CD4-positive, alpha-beta T cell treated with Interleukin-4 for 4 hours (primary cell): ENCODE measurements at regions not wholly inside any gene's neighbourhood (a gene's known extent, or its start where the extent isn't known, plus 50 kb on each side); places are given as distances from the start of the nearest gene placed in this dataset.
"Not testable (repeated sequence)": the region's sequence is repeated elsewhere in the genome, so short reads cannot be mapped to it uniquely, and the experiment has no call there.

Source experiments
- DNase-seq: peaks from one replicate; pipeline ENCODE4 v3.0.0-alpha.2; 2020

GRCh38 chr4:64001229-64001898 is 407.9 kb downstream of the TECRL start:
- DNase-seq: no peak

- DNase-seq: no peak
Measured at GRCh38 chr4:64000241-64000640, 409.0 kb downstream of the TECRL start.

GRCh38 chr4:63986253-63986652 is 423.0 kb downstream of the TECRL start:
- DNase-seq: no peak

- DNase-seq: no peak
Measured at GRCh38 chr4:63983224-63983623, 426.0 kb downstream of the TECRL start.

GRCh38 chr4:63965875-63966274 is 443.4 kb downstream of the TECRL start:
- no peak for DNase-seq

GRCh38 chr4:63942706-63943286 is 466.5 kb downstream of the TECRL start:
- DNase-seq: not testable (repeated sequence)

GRCh38 chr4:63937961-63938360 is 471.3 kb downstream of the TECRL start:
- no peak for DNase-seq

- no peak for DNase-seq
Measured at GRCh38 chr4:63922146-63922545, 487.1 kb downstream of the TECRL start.

- DNase-seq: no peak
Measured at GRCh38 chr4:63921561-63921960, 487.7 kb downstream of the TECRL start.

GRCh38 chr4:63919636-63920365 is 489.4 kb downstream of the TECRL start:
- no peak for DNase-seq

GRCh38 chr4:63906660-63907183 is 502.5 kb downstream of the TECRL start:
- DNase-seq: no peak

- no peak for DNase-seq
Measured at GRCh38 chr4:63904201-63904600, 505.0 kb downstream of the TECRL start.

- no peak for DNase-seq
Measured at GRCh38 chr4:63901304-63901703, 507.9 kb downstream of the TECRL start.

- DNase-seq: no peak
Measured at GRCh38 chr4:63898961-63899360, 510.3 kb downstream of the TECRL start.

GRCh38 chr4:63894161-63894560 is 515.1 kb downstream of the TECRL start:
- no peak for DNase-seq

- DNase-seq: no peak
Measured at GRCh38 chr4:63869370-63869769, 539.9 kb downstream of the TECRL start.

GRCh38 chr4:63851496-63851895 is 557.8 kb downstream of the TECRL start:
- DNase-seq: no peak

GRCh38 chr4:63841266-63841665 is 568.0 kb downstream of the TECRL start:
- no peak for DNase-seq

- no peak for DNase-seq
Measured at GRCh38 chr4:63831590-63832155, 577.6 kb downstream of the TECRL start.

- DNase-seq: no peak
Measured at GRCh38 chr4:63817196-63817865, 591.9 kb downstream of the TECRL start.

GRCh38 chr4:63814171-63814964 is 594.9 kb downstream of the TECRL start:
- DNase-seq: no peak

GRCh38 chr4:63799166-63799565 is 610.1 kb downstream of the TECRL start:
- DNase-seq: no peak
